ENCODE measurements at regions not wholly inside any gene's neighbourhood (a gene's known extent, or its start where the extent isn't known, plus 50 kb on each side); places are given as distances from the start of the nearest gene placed in this dataset. TPM values are rescaled to one million over a fixed set of nuclear protein-coding genes. Genes with fewer than 3 reads are reported as not detected.

GRCh38 chr12:13288501-13288900 is 92.0 kb downstream of the EMP1 start:
- DNase-seq: peak; percentile 39

GRCh38 chr12:13283867-13284266 is 87.3 kb downstream of the EMP1 start:
- DNase-seq: no peak

- DNase-seq: no peak
Observed at GRCh38 chr12:13282861-13283260, 86.3 kb downstream of the EMP1 start.

GRCh38 chr12:13278249-13278787 is 81.8 kb downstream of the EMP1 start:
- DNase-seq: peak; percentile 91

GRCh38 chr12:13277293-13277692 is 80.8 kb downstream of the EMP1 start:
- no peak for DNase-seq

GRCh38 chr12:13275241-13276085 is 78.9 kb downstream of the EMP1 start:
- DNase-seq: peak; percentile 82

GRCh38 chr12:13273850-13274249 is 77.3 kb downstream of the EMP1 start:
- no peak for DNase-seq

- DNase-seq: no peak
Observed at GRCh38 chr12:13273097-13273496, 76.6 kb downstream of the EMP1 start.

- no peak for DNase-seq
Observed at GRCh38 chr12:13270817-13271216, 74.3 kb downstream of the EMP1 start.

Small RNAs in the stretch of these regions (small RNA-seq; reads per million reads assigned to genes)
- not detected for gene RNA5SP353 (ENCODE audit: low replicate concordance)
- not detected for gene RNU6-590P (ENCODE audit: low replicate concordance)

All from tongue (tissue), 2 donors.